HG02642 (cell line): ENCODE measurements at regions not wholly inside any gene's neighbourhood (a gene's known extent, or its start where the extent isn't known, plus 50 kb on each side); places are given as distances from the start of the nearest gene placed in this dataset.
A peak's percentile ranks its signal among the peaks of the same experiment; 100 is the strongest.

Experiments
- ATAC-seq: cut with Tn5 transposase; IDR thresholded peaks from one replicate; pipeline ENCODE4 v1.9.1; 2021; ENCODE audit warnings: mild to moderate bottlenecking; ENCODE audit not compliant: unreplicated experiment, poor library complexity

DNA sequence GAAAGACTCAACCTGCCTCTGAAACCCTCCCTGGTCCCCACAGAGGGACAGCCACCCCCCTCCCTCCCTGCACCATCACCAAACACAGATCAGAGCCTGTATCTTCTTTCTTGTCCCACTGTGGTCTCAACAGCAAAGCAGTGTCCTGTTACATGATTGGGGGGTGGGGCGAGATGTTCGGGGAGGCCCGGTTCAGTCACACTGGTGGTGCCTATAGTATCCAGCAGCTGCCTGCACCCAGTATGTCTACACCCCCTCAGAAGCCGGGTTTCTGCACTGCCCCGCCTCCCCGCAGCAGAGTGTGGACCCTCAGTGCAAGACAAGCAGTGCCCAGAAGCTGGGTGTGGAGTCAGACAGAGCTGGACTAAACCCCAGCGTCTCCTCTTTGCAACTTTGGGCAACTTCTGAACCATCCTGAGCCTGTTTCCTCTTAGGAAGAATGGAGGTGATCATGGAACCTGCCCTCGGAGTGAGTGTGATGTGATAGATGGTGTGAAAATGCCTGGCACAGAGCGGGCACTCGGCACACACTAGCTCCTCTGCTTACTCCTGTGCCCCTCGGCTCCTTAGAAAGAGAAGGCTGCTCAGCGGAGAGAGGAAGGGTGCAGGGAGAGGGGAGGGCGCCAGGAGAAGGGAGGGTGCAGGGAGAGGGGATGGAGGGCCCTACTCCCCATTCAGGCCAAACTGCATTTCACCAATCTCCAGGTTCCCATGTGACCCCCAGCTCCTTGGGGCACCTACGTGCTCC is 84.0 kb upstream of the TNRC6C start:
- no peak for ATAC-seq

GRCh38 chr17:77875051-77875780 is 83.3 kb upstream of the TNRC6C start:
- no peak for ATAC-seq

GRCh38 chr17:77875881-77876509 is 82.5 kb upstream of the TNRC6C start:
- no peak for ATAC-seq

GRCh38 chr17:77877036-77877435 is 81.5 kb upstream of the TNRC6C start:
- ATAC-seq: no peak

DNA sequence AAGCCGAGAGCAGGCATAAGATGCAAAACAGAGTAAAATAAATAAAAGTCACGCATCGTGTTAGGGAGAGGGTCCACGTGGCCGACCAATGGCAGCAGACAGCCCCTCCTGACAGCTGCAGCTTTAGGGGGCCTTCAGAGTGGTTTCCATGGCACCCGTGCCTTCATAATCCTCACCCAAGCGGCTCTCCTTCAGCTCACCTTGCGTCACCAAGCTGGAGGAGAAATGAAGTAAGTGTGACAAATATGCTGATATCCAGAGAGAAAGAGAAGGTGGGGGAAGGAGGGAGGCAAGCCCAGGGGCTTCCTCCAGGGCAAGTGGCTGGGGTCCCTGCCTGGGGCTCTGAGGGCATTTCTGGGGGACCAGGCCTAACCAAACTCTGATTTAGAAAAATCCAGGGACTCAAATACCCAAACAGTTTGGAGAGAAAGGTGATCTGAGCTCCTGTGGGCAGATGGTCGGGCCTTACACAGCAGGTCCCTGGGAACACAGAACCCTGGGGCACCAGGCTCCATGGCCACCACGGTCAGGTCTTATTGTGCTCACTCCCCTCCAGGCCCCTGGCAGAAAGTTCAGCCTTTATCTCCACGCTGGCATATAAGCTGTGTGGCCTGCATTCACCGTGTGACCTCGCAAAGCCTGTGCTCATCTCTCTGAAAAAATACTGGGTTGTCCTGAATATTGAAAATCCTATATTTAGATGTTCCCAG is 80.7 kb upstream of the TNRC6C start:
- no peak for ATAC-seq

DNA sequence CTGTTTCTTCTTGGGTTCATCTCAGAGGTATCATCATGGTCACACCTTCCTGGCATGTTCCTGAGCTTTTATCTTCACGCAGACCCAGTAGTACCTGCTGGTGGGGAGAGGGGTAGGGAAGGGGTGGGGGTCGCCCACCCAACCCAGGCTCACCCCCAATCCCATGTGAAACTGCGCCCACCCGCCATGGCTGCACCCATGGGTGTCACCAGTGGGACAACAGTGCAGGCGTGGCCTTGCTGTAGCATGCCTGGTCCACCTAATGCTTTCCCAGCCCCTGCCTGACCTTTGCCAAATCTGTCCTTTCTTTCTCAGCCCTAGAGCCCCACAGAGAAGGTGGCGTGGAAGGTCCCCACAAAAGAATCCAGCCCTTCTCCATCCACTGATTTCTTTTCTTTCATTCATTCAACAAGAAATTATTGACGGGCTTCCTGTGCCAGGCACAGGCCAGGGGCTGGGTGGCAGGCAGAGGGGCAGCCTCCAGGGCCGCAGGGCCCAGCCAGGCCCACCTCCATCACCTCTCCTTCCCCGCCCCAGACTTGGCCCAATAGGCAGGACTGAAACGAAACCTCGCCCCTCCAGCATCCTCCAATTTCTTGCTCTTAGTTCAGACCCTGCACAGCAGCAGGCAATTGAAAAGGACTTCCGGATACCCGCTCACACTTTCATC is 79.1 kb upstream of the TNRC6C start:
- ATAC-seq: no peak

- no peak for ATAC-seq
Measured at GRCh38 chr17:77879896-77880280, 78.6 kb upstream of the TNRC6C start.

GRCh38 chr17:77880711-77881450 is 77.6 kb upstream of the TNRC6C start:
- no peak for ATAC-seq

- peak; percentile 83 for ATAC-seq
Measured at GRCh38 chr17:77881545-77881944, 77.0 kb upstream of the TNRC6C start.

DNA sequence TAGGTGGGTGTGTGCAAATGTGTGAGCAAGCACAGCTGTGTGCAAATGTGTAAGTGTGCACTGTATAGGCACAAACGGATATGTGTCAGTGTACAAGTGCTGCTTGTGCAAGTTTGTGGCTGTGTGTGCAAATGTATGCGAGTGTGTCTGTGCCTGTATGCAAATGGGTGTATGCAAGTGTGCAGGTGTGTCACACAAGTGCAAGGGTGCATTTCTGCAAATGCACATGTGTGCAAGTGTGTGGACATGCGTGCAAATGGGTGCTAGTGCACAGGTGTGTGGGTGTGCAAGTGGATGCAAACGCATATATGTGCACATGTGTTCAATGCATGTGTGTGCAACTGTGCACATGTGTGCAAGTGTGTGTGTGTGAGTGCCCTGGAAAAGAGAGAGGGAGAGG is 76.5 kb upstream of the TNRC6C start:
- ATAC-seq: peak; percentile 5

DNA sequence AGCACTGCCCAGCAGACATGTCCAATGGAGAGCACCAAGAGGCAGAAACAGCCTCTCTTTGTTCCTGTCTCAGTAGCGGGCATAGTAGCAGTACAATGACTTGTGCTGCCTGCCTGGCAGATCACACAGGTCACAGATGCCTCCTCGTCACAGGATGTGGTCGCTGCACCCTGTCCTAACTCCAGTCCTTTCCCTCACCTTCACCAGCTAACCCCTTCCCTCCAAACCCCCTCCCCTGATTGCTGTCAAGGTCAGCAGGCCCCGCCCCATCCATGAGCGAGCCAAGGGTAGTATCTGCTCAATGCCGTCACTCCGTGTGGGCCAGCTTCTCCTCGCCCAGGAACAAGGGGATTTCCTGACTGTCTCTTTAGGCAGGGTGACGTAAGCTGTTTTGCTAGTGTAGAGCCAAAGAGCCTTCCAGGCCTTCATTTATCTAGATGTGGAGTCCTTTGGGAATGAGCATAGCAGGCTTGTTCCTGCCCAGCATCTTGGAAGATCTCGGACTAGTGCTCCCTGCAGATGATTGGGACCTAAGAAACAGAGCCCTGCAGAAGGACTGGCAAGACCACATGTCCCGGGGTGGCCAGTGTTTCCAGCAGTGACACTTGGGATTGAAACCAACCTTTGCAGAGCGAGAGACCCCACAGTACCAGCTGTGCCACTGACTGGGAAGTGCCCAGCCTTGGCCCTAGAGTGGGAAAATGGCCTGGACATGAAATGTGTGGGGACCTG is 75.9 kb upstream of the TNRC6C start:
- no peak for ATAC-seq

- ATAC-seq: no peak
Measured at GRCh38 chr17:77883213-77883650, 75.3 kb upstream of the TNRC6C start.

- ATAC-seq: no peak
Measured at GRCh38 chr17:77884019-77884418, 74.5 kb upstream of the TNRC6C start.

- ATAC-seq: no peak
Measured at GRCh38 chr17:77884967-77885641, 73.4 kb upstream of the TNRC6C start.

GRCh38 chr17:77885678-77886386 is 72.7 kb upstream of the TNRC6C start:
- no peak for ATAC-seq

GRCh38 chr17:77886387-77886728 is 72.1 kb upstream of the TNRC6C start:
- ATAC-seq: no peak

DNA sequence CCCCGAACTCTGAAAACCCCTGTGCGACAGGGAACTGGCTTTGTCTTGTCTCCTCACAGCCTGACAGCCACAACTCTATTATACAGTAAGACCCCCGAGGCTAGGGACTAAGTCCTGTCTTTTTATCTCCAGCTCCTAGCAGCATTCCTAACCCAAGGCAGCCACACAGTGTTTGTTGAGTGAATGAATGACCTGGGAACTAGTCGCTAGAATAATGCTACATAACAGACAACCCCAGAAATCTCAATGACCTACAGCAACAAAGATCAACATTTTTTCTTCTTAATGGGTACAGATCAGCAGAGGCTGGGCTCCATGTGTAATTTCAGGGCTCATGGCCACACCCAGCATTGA is 71.4 kb upstream of the TNRC6C start:
- no peak for ATAC-seq
